Chondrocyte (in vitro differentiated cells): ENCODE measurements at regions not wholly inside any gene's neighbourhood (a gene's known extent, or its start where the extent isn't known, plus 50 kb on each side); places are given as distances from the start of the nearest gene placed in this dataset.

Source experiments
- DNase-seq: peaks from one replicate; pipeline ENCODE4 v3.0.0; 2021; ENCODE audit warnings: mixed read lengths, low spot score
- H3K27ac Mint-ChIP-seq: one replicate; pipeline ENCODE4 v1.8.0; 2021; ENCODE audit warnings: mild to moderate bottlenecking, moderate library complexity, mixed read lengths; ENCODE audit not compliant: unreplicated experiment
- H3K27me3 Mint-ChIP-seq: 2 replicates; pipeline ENCODE4 v1.8.0; 2021; ENCODE audit warnings: low read depth, mixed read lengths
- H3K36me3 Mint-ChIP-seq: 2 replicates; pipeline ENCODE4 v1.8.0; 2021; ENCODE audit warnings: low read depth, mixed read lengths
- H3K4me1 Mint-ChIP-seq: 2 replicates; pipeline ENCODE4 v1.8.0; 2021; ENCODE audit warnings: low read depth, mild to moderate bottlenecking, mixed read lengths
- H3K4me3 Mint-ChIP-seq: one replicate; pipeline ENCODE4 v1.8.0; 2021; ENCODE audit warnings: mild to moderate bottlenecking, moderate library complexity, mixed read lengths; ENCODE audit not compliant: unreplicated experiment
- H3K9me3 Mint-ChIP-seq: 2 replicates; pipeline ENCODE4 v1.8.0; 2021; ENCODE audit warnings: low read depth, mixed read lengths
- TF ChIP-seq, protein P1 (sequence below): fragments of 200-600 bp; sonication (generic); IDR thresholded peaks from 2 replicates; pipeline ENCODE4 v1.5.0; 2021; ENCODE audit warnings: antibody characterized with exemption, mild to moderate bottlenecking, moderate library complexity

DNA sequence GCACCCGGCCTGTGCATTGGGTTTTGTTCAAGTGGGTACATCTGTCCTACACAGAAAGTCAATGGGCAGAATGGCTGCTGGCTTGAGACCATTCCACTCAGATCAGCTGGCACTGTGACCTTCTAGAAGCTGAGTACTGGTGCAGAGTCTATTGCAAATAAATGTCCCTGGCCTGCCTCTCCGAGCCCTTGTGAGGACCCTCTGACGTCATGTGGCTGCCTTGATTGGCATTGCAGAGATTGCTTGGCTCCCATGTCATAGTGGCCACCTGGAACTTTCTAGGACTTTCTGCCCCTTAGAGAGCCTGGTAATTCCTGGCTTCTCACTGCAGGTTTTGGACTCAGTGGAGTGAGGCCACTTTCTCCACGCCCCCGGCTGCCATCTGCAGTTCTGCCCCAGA is 211.3 kb downstream of the ENGASE start:
- no peak for DNase-seq
- H3K4me1 Mint-ChIP-seq = no peaks in the 10 kb centered on the region
- TF ChIP-seq, protein P1, sequence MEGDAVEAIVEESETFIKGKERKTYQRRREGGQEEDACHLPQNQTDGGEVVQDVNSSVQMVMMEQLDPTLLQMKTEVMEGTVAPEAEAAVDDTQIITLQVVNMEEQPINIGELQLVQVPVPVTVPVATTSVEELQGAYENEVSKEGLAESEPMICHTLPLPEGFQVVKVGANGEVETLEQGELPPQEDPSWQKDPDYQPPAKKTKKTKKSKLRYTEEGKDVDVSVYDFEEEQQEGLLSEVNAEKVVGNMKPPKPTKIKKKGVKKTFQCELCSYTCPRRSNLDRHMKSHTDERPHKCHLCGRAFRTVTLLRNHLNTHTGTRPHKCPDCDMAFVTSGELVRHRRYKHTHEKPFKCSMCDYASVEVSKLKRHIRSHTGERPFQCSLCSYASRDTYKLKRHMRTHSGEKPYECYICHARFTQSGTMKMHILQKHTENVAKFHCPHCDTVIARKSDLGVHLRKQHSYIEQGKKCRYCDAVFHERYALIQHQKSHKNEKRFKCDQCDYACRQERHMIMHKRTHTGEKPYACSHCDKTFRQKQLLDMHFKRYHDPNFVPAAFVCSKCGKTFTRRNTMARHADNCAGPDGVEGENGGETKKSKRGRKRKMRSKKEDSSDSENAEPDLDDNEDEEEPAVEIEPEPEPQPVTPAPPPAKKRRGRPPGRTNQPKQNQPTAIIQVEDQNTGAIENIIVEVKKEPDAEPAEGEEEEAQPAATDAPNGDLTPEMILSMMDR = no peak
- no peaks in the 10 kb centered on the region for H3K9me3 Mint-ChIP-seq
- H3K27ac Mint-ChIP-seq = no peak overlapping the region
- peaks cover 60% of the 10 kb centered on the region for H3K27me3 Mint-ChIP-seq
- H3K36me3 Mint-ChIP-seq = no peaks in the 10 kb centered on the region
- H3K4me3 Mint-ChIP-seq = no peak overlapping the region

GRCh38 chr17:79282294-79282693 is 207.7 kb downstream of the ENGASE start:
- H3K4me3 Mint-ChIP-seq = no peak overlapping the region
- no peak for DNase-seq
- H3K27ac Mint-ChIP-seq = no peak overlapping the region
- no peaks in the 10 kb centered on the region for H3K4me1 Mint-ChIP-seq
- H3K27me3 Mint-ChIP-seq = peaks cover 45% of the 10 kb centered on the region
- no peaks in the 10 kb centered on the region for H3K9me3 Mint-ChIP-seq
- no peaks in the 10 kb centered on the region for H3K36me3 Mint-ChIP-seq
- TF ChIP-seq, protein P1 = no peak

DNA sequence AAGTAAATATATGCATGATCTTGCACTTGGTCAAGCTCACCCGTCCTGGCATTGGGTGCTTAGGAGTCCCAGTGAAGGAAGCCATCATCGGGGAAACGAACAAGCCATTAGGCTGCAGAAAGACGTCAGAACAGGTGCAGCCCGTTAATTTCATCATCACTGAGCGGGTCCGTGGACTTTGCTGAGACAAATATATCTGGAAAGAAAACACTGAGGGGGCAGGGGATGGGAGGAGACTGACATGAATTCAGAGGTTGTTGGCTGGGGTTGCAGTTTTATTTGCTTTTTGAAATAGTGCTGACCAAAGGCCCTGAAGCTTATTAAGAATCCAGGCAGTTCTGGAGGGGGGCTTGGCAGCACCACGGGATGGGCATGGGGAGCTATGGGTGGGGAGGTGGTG is 207.2 kb downstream of the ENGASE start:
- DNase-seq = no peak
- no peak overlapping the region for H3K27ac Mint-ChIP-seq
- no peak overlapping the region for H3K4me3 Mint-ChIP-seq
- TF ChIP-seq, protein P1 = no peak
- H3K36me3 Mint-ChIP-seq = no peaks in the 10 kb centered on the region
- H3K4me1 Mint-ChIP-seq = no peaks in the 10 kb centered on the region
- H3K27me3 Mint-ChIP-seq = peaks cover 44% of the 10 kb centered on the region
- no peaks in the 10 kb centered on the region for H3K9me3 Mint-ChIP-seq

GRCh38 chr17:79280866-79281572 is 206.4 kb downstream of the ENGASE start:
- Mint-ChIP-seq H3K36me3 (no peaks in the 10 kb centered on the region), H3K4me3 (no peak overlapping the region), H3K27me3 (peaks cover 37% of the 10 kb centered on the region), H3K4me1 (no peaks in the 10 kb centered on the region), H3K9me3 (no peaks in the 10 kb centered on the region), H3K27ac (no peak overlapping the region)
- TF ChIP-seq, protein P1 = no peak
- no peak for DNase-seq

GRCh38 chr17:79280010-79280409 is 205.4 kb downstream of the ENGASE start:
- no peaks in the 10 kb centered on the region for H3K9me3 Mint-ChIP-seq
- H3K4me1 Mint-ChIP-seq = no peaks in the 10 kb centered on the region
- peaks cover 38% of the 10 kb centered on the region for H3K27me3 Mint-ChIP-seq
- TF ChIP-seq, protein P1 = no peak
- H3K36me3 Mint-ChIP-seq = no peaks in the 10 kb centered on the region
- no peak overlapping the region for H3K27ac Mint-ChIP-seq
- no peak for DNase-seq
- H3K4me3 Mint-ChIP-seq = no peak overlapping the region
